ENCODE measurements at regions not wholly inside any gene's neighbourhood (a gene's known extent, or its start where the extent isn't known, plus 50 kb on each side); places are given as distances from the start of the nearest gene placed in this dataset.
"Not testable (repeated sequence)": the region's sequence is repeated elsewhere in the genome, so short reads cannot be mapped to it uniquely, and the experiment has no call there.

GRCh38 chr7:70846208-70846607 is 285.7 kb upstream of the GALNT17 start:
- DNase-seq = no peak

- DNase-seq = no peak
Observed at GRCh38 chr7:70849580-70850235, 282.2 kb upstream of the GALNT17 start.

DNA sequence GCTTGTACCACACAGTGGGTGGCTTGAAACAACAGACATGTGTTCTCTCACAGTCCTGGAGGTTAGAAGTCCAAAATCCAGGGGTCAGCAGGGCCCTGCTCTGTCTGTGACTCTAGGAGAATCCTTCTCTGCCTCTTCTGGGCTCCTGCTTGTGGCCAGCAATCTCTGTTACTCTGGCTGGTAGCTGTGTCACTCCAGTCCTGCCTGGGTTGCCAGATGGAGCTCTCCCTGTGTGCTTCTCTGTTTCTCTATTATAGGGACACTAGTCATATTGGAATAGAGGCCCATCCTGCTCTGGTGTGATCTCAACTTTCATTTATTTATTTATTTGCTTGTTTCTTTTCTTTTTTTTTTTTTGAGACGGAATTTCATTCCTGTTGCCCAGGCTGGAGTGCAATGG is 276.6 kb upstream of the GALNT17 start:
- no peak for DNase-seq

- DNase-seq = peak; percentile 85
Observed at GRCh38 chr7:70856901-70857630, 274.9 kb upstream of the GALNT17 start.

- no peak for DNase-seq
Observed at GRCh38 chr7:70857793-70858545, 274.0 kb upstream of the GALNT17 start.

DNA sequence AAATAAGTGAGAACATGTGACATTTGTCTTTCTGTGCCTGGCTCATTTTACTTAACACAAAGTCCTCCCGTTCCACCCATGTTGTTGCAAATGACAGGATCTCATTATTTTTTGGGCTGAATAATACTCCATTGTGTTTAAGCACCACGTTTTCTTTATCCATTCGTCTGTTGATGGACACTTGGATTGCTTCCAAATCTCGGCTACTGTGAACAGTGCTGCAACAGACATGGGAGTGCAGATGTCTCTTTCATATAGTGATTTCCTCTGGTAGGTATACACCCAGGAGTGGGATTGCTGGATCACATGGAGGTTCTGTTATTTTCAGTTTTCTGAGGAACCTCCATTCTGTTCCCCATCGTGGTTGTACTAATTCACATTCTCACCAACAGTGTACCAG is 264.4 kb upstream of the GALNT17 start:
- no peak for DNase-seq

- DNase-seq = no peak
Observed at GRCh38 chr7:70870349-70870748, 261.6 kb upstream of the GALNT17 start.

DNA sequence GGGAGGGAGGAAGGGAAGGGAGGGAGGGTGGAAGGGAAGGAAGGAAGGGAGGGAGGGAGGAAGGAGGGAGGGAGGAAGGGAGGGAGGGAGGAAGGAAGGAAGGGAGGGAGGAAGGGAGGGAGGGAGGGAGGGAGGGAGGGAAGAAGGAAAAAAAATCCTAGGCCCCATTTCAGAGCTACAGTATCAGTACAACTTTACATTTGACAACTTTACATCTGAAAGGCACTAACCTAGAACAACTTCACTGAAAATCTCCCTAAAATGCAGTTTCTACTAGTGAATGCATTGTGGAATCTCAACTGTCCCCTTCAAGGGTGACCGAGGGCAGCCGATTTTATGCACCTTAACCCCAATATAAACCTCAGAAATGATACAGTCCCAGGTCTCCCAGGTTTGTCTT is 259.8 kb upstream of the GALNT17 start:
- no peak for DNase-seq

GRCh38 chr7:70881167-70881847 is 250.6 kb upstream of the GALNT17 start:
- no peak for DNase-seq

DNA sequence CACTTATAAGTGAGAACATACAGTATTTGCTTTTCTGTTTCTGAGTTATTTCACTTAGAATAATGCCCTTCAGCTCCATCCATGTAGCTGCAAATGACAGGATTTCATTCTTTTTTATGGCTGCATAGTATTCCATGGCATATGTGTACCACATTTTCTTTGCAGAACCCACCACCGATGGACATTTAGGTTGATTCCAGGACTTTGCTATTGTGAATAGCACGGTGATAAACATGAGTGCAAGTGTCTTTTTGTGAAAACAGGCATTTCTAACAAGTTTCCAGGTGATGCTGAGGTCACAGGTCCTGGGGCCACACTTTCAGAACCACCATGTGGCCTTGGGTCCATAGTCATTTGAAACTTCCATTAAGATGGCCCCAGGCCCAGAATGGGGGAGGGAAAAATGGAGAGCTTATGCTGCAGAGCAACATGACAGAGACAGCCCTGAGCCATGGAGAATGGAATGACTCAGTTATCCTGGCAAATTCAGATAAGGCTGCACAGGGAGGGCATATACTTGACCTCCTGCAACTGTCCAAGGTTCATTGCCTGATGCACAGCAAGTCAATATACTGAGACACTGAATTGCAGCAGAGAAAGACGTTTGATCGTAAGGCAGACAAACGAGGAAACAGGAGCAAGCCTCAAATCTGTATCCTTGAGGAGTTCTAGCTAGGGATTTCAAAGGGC is 248.0 kb upstream of the GALNT17 start:
- no peak for DNase-seq

DNA sequence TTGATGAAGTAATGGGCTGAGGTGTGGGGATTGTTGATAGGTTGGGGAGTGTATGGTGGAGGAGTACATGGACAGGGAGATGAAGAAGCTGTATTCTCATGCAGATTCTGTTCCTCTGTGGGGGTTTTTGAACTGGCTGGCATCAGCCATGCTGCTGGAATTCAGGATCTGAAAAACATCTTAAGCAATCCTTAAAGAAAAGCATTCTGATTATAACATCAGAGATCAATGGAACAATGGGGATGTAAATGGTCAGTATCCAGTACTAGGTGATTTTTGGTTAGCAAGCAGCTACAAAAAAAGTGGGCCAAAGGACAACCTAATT is 247.5 kb upstream of the GALNT17 start:
- DNase-seq = no peak

GRCh38 chr7:70884809-70885208 is 247.1 kb upstream of the GALNT17 start:
- no peak for DNase-seq

DNA sequence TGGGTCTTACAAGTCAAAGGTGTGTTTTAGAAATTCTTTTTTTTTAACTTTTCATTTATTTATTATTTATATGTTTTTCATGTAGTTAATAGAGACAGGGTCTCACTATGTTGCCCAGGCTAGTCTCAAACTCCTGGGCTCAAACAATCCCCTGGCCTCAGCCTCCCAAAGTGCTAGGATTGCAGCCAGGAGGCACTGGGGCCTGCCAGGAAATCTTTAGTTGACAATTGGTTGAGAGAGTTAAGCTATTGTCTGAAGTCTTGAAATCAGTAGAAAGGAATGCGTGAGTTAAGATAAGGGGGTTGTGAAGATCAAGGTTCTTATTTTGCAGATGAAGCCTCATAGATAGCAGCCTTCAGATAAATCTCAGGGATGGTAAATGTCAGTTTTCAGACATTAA is 245.4 kb upstream of the GALNT17 start:
- DNase-seq = no peak

GRCh38 chr7:70887186-70887585 is 244.8 kb upstream of the GALNT17 start:
- no peak for DNase-seq

DNA sequence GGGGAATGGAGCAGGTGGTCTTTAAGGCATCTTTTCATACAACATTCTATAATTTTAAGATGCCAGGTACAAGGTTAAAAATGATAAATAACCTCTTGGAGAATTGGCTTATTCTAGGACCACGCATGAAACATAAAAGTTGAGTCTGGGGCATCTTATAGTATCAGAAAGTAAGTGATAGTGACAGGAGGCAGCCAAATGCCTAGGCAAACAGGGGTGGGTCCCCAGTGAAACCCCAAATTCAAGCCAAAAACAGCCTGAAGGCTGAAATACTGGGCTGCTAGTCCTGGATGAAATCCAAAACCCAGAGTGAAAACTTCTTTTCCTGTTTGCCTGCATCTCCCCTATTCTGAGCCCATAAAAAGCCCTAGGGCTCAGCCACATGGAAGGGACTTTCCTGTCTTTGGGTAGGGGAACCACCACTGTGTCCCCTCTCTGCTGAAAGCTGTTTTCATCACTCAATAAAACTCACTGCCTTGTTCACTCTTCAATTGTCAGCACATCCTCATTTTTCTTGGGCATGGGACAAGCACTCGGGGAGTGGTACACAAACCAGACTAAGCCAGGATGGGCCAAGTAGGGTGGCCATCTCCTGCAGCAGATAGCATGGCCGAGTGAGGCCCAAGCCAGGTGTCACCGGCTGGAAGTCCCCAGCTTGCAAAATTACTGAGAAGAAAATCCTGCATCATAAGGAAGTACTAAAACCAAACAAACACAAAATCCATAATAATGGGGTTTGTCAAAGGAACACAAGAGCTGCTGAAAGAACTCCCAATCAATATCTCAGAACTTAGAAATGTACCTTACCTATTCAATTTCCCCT is 241.6 kb upstream of the GALNT17 start:
- DNase-seq = no peak

DNA sequence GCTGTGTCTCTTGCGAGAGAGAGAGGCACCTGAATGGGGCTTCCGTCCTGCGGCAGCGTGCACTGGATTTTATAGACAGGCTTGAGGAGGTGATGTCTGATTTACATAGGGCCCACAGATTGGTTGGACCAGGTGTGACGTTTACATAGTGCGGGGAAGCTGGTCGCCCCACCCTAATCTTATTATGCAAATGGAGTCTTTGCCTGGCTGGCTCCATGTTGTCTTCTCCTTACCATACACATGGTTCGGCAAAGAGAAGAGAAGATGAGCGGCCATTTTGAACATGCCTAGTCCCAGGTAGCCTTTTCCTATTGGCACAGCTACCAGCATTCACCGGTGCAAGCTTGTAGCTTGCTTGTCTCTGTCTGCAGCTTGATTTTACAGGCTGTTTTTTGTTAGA is 238.5 kb upstream of the GALNT17 start:
- no peak for DNase-seq

DNA sequence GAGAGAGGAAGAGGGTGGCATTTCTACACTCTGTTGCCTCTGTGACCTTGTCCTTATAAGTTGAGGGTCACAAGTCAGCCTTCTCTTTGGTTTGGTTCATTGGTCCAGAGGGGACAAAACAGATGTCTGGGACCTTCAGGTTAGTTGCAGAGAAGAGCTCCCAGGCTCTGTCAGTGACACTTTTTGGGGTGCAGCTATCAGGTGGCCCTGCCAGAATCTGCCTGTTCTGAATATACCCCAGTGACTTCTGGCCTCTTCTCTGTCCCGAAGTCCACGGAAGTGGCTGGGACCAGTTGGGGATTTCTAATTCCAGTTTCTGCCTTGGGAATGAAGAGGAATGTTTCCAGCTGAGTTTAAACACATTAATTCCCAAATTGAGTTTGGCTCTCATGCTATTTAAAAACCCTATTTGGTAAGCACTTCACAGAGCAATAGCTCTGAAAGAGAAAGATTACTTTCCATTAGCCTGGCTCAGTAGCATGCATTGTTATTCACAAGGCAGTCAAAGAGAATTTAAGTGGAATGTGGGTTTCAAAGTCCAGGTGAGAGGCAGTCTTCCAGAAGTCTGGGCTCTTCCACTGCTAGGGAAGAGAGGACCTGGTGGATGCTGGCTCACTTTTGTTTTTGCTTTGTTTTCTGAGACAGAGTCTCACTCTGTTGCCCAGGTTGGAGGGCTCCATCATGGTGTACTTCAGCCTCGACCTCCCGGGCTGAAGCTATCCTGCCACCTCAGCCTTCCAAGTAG is 237.8 kb upstream of the GALNT17 start:
- DNase-seq = peak; percentile 14

- no peak for DNase-seq
Observed at GRCh38 chr7:70894799-70895198, 237.1 kb upstream of the GALNT17 start.

GRCh38 chr7:70895337-70896200 is 236.4 kb upstream of the GALNT17 start:
- DNase-seq = not testable (repeated sequence)
